ENCODE measurements at regions not wholly inside any gene's neighbourhood (a gene's known extent, or its start where the extent isn't known, plus 50 kb on each side); places are given as distances from the start of the nearest gene placed in this dataset.
A peak's percentile ranks its signal among the peaks of the same experiment; 100 is the strongest.

DNA sequence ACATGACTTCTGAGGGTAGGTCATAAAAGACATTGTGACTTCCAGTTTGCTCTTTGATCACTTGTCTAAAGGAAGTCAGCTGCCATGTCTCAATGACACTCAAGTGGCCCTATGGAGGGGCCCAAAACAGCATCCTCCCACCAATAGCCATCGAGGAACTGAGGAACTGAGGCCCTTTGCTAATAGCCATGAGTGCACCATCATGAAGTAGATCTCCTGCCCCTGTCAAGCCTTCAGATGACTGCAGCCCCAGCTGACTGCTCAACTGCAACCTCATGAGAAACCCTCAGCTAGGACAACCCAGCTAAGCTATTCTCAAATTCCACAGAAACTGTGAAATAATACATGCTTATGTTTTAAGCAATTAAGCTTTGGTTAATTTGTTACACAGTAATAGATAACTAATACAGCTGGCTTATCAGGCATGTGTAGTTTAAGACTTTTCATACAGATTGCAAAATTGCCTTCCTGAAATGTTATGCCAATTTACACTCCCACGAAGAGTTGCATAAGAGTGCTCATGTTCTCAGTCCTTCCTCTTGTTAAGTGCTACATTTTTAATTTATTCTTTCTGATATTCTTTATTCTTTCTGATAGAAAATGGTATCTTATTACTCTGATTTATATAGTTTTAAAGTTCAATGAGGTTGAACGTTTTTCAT is 105.6 kb upstream of the NDUFV2 start:
- WGBS, 5 donors, result 71 to 79% (median 72%) methylated on average over 3 of the region's 3 CpGs
- peaks cover 0 to 6% (median 0%) of the 10 kb centered on the region in 4 donors for H3K9me3 ChIP-seq
- no peaks in the 10 kb centered on the region for H3K36me3 ChIP-seq
- no peak for DNase-seq
- no peak overlapping the region for H3K27ac ChIP-seq
- H3K27me3 ChIP-seq, result no peaks in the 10 kb centered on the region
- TF ChIP-seq POLR2A (IDR thresholded peaks at IDR 0.05), result no peak
- TF ChIP-seq, protein P1, sequence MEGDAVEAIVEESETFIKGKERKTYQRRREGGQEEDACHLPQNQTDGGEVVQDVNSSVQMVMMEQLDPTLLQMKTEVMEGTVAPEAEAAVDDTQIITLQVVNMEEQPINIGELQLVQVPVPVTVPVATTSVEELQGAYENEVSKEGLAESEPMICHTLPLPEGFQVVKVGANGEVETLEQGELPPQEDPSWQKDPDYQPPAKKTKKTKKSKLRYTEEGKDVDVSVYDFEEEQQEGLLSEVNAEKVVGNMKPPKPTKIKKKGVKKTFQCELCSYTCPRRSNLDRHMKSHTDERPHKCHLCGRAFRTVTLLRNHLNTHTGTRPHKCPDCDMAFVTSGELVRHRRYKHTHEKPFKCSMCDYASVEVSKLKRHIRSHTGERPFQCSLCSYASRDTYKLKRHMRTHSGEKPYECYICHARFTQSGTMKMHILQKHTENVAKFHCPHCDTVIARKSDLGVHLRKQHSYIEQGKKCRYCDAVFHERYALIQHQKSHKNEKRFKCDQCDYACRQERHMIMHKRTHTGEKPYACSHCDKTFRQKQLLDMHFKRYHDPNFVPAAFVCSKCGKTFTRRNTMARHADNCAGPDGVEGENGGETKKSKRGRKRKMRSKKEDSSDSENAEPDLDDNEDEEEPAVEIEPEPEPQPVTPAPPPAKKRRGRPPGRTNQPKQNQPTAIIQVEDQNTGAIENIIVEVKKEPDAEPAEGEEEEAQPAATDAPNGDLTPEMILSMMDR (IDR thresholded peaks at IDR 0.05), result no peak
- TF ChIP-seq POLR2AphosphoS5 (IDR thresholded peaks at IDR 0.05), result no peak
- no peak for TF ChIP-seq EP300 (IDR thresholded peaks at IDR 0.05)
- H3K4me3 ChIP-seq, result no peak overlapping the region
- H3K4me1 ChIP-seq, result peaks cover 0 to 20% (median 8%) of the 10 kb centered on the region in 4 donors
- intact Hi-C loops (cut with DNase I; ENCODE audit: low total_unique reads), result no loop called here

DNA sequence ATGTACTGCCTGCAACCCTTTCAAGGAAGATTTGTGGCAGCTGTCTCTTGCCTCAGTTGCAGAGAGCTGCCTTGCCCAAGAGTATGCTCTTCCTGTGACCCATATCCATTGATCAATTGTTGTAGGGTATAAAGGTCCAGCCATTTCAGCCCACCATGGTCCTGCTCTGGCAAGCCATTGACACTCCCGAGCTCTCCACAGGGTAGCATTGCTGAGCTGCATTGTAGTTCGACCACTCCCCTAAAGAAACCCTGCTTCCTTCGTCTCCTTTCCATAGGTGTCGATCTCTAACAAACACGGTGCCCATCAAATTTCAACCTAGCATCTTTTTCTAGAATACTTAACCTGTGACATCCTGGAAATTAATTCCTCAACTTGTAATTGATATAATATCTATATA is 104.9 kb upstream of the NDUFV2 start:
- H3K36me3 ChIP-seq, result no peaks in the 10 kb centered on the region
- no peak for DNase-seq
- no peaks in the 10 kb centered on the region for H3K27me3 ChIP-seq
- no peak overlapping the region for H3K4me3 ChIP-seq
- no peak overlapping the region for H3K27ac ChIP-seq
- WGBS, 5 donors, result 70 to 79% (median 74%) methylated on average over 5 of the region's 5 CpGs
- H3K4me1 ChIP-seq, result peaks cover 0 to 20% (median 8%) of the 10 kb centered on the region in 4 donors
- no peak for TF ChIP-seq POLR2AphosphoS5 (IDR thresholded peaks at IDR 0.05)
- no peak for TF ChIP-seq POLR2A (IDR thresholded peaks at IDR 0.05)
- TF ChIP-seq, protein P1 (IDR thresholded peaks at IDR 0.05), result no peak
- TF ChIP-seq EP300 (IDR thresholded peaks at IDR 0.05), result no peak
- peaks cover 0 to 6% (median 0%) of the 10 kb centered on the region in 4 donors for H3K9me3 ChIP-seq
- intact Hi-C loops (cut with DNase I; ENCODE audit: low total_unique reads), result no loop called here

DNA sequence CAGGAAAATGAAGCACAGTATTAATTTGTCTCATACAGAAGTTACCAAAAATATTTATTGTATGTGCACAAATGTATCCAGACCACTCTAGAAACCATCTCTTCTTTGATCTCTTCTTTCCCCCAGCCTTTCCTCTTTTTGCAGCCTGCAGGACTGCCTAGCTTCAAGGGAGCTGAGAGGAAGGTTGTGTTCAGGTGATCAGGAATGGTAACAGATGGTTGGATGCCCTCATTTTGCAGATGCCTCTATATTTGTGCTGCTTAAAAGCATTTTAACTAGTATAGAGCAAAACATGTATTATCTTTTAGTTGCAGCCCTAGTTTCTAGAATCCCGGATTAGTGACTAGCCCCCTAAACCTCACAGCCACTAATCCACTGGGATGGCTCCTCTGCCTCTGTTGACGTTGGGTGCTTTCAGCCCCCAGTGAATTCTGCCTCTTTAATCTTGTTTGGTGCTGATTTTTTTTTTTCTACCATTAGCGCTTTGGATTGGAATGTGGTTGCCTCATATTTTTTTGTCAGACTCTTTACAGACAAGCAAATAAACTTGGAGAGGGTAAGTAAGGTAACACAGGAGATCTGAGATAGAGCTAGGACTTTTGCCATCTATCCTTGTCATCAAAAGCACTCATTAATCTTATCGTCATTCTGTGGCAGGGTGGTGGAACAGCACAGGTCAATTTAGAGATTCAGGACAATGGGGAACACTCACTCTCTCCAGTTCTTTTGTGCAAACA is 103.8 kb upstream of the NDUFV2 start:
- H3K27ac ChIP-seq, result peak overlapping the region in 1 of 5 donors; percentile 11
- TF ChIP-seq POLR2AphosphoS5 (IDR thresholded peaks at IDR 0.05), result no peak
- TF ChIP-seq, protein P1 (IDR thresholded peaks at IDR 0.05), result no peak
- TF ChIP-seq POLR2A (IDR thresholded peaks at IDR 0.05), result no peak
- no peak for TF ChIP-seq EP300 (IDR thresholded peaks at IDR 0.05)
- WGBS, 5 donors, result 14 to 25% (median 19%) methylated on average over 4 of the region's 4 CpGs
- H3K9me3 ChIP-seq, result peaks cover 0 to 6% (median 0%) of the 10 kb centered on the region in 4 donors
- DNase-seq, result no peak
- no peaks in the 10 kb centered on the region for H3K27me3 ChIP-seq
- H3K36me3 ChIP-seq, result no peaks in the 10 kb centered on the region
- no peak overlapping the region for H3K4me3 ChIP-seq
- peaks cover 0 to 20% (median 8%) of the 10 kb centered on the region in 4 donors for H3K4me1 ChIP-seq
- intact Hi-C loops (cut with DNase I; ENCODE audit: low total_unique reads), result no loop called here

DNA sequence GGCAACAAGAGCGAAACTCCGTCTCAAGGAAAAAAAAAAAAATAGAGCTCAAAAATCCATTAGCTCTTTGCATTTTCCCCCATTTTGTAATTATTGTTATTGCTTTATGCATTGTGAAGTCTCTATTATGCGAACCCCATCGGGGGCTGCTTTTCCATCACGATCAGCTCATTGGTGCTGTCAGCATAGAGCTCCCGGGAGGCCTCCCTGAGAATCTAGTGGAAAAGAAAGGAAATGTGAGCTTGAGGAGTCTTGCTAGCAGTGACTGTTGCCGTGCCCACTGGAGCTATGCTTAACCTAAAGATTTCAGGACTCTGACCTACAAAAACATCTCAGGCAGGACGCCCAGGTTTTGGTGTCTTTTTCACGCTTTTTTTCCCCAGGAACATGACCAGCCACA is 102.6 kb upstream of the NDUFV2 start:
- Histone ChIP-seq H3K4me3 (no peak overlapping the region), H3K9me3 (peaks cover 0 to 6% (median 0%) of the 10 kb centered on the region in 4 donors), H3K4me1 (peaks cover 0 to 20% (median 8%) of the 10 kb centered on the region in 4 donors), H3K27ac (peak overlapping the region in 1 of 5 donors; percentile 11), H3K36me3 (no peaks in the 10 kb centered on the region), H3K27me3 (no peaks in the 10 kb centered on the region)
- WGBS, 5 donors, result 79 to 89% (median 84%) methylated on average over 9 of the region's 9 CpGs
- no peak for DNase-seq
- intact Hi-C loops (cut with DNase I; ENCODE audit: low total_unique reads), result no loop called here
- no peak for TF ChIP-seq POLR2AphosphoS5 (IDR thresholded peaks at IDR 0.05)
- TF ChIP-seq EP300 (IDR thresholded peaks at IDR 0.05), result no peak
- TF ChIP-seq, protein P1 (IDR thresholded peaks at IDR 0.05), result no peak
- no peak for TF ChIP-seq POLR2A (IDR thresholded peaks at IDR 0.05)
